K562 (cell line): ENCODE measurements at regions not wholly inside any gene's neighbourhood (a gene's known extent, or its start where the extent isn't known, plus 50 kb on each side); places are given as distances from the start of the nearest gene placed in this dataset.

ENCODE experiments used
- ATAC-seq: fragments of 200-7000 bp; cut with Tn5 transposase; 3 replicates; pipeline ENCODE4 v1.9.1; 2020; ENCODE audit warnings: moderate library complexity
- BruUV-seq: library from RNA; stranded (reverse); fragments of 400-500 nt; replicated peaks from 2 replicates; lab custom pipeline; 2021; lab: Mats Ljungman, UMichigan
- CTCF ChIA-PET: fragments of 300-600 bp; formaldehyde crosslinking; extraction: SDS; loops from one replicate; lab custom pipeline; 2021; ENCODE audit warnings: low intra/inter-chr PET ratio; lab: Yijun Ruan, JAX
- POLR2A ChIA-PET: fragments of 300-600, 350-650 bp; sonication (Branson Sonifier 250); formaldehyde crosslinking; extraction: SDS; loops from one replicate; lab custom pipeline; 2021; ENCODE audit warnings: antibody characterized with exemption, inconsistent platforms; lab: Yijun Ruan, JAX
- DNase-seq, 4 experiments: peaks; one replicate each; pipeline versions ENCODE4 v3.0.0 to v3.0.0-alpha.2; 2011 to 2018; ENCODE audit warnings: low spot score in 3 of 4, mixed read lengths in 3 of 4; ENCODE audit errors: extremely low read depth in 1 of 4
- FAIRE-seq: peaks from 2 replicates; lab custom pipeline; 2011; peaks lifted over from hg19 to GRCh38; lab: Jason Lieb, UNC
- H2AFZ ChIP-seq: 2 replicates; pipeline ENCODE4 v1.6.0; 2011; ENCODE audit warnings: low read depth, low read length, control low read depth, inconsistent platforms
- H3K27ac ChIP-seq: fragments of 200-600 bp; 3 replicates; pipeline ENCODE4 v1.8.0; 2011; ENCODE audit warnings: low read depth, mild to moderate bottlenecking, control low read depth, inconsistent platforms, low read length, moderate library complexity, mixed read lengths; ENCODE audit errors: extremely low read depth
- H3K27me3 ChIP-seq, 2 experiments: fragments of 300-600 bp in 1 of 2; 2 replicates in 1 of 2; 3 replicates in 1 of 2; pipeline versions ENCODE4 v1.6.0 to v1.8.0; 2011; ENCODE audit warnings: inconsistent platforms in 2 of 2, low read length in 2 of 2, mild to moderate bottlenecking in 1 of 2, mixed read lengths in 1 of 2, moderate library complexity in 1 of 2; ENCODE audit not compliant: control insufficient read depth in 2 of 2, insufficient read depth in 2 of 2
- H3K36me3 ChIP-seq: fragments of 300-600 bp; 3 replicates; pipeline ENCODE4 v1.8.0; 2011; ENCODE audit warnings: mild to moderate bottlenecking, low read length, inconsistent platforms; ENCODE audit not compliant: control insufficient read depth, insufficient read depth
- H3K4me1 ChIP-seq, 2 experiments: fragments of 200-600 bp in 1 of 2; replicated peaks in 1 of 2; 2 replicates in 1 of 2; 3 replicates in 1 of 2; pipeline versions ENCODE4 v1.5.1 to v1.8.0; 2011; ENCODE audit warnings: inconsistent platforms in 2 of 2, low read length in 2 of 2, mild to moderate bottlenecking in 1 of 2, mixed read lengths in 1 of 2, moderate library complexity in 1 of 2; ENCODE audit not compliant: control insufficient read depth in 2 of 2, insufficient read depth in 2 of 2
- H3K4me2 ChIP-seq: 2 replicates; pipeline ENCODE4 v1.6.1; 2011; ENCODE audit warnings: low read length, control low read depth, inconsistent platforms, mixed read lengths; ENCODE audit not compliant: insufficient read depth
- H3K4me3 ChIP-seq: fragments of 200-600 bp; sonication (generic), shearing (Covaris generic); 2 replicates; pipeline ENCODE4 v1.5.1; 2016; ENCODE audit warnings: control low read depth, inconsistent platforms
- H3K79me2 ChIP-seq: fragments of 200-600 bp; 3 replicates; pipeline ENCODE4 v1.8.0; 2011; ENCODE audit warnings: low read length, inconsistent platforms; ENCODE audit not compliant: control insufficient read depth, insufficient read depth
- H3K9ac ChIP-seq, 2 experiments: 2 replicates each; pipeline versions ENCODE4 v1.6.0 to v1.6.1; 2011; ENCODE audit warnings: low read depth in 2 of 2, low read length in 2 of 2, control low read depth in 1 of 2, inconsistent platforms in 1 of 2, mild to moderate bottlenecking in 1 of 2, mixed read lengths in 1 of 2; ENCODE audit not compliant: insufficient read depth in 1 of 2
- H3K9me1 ChIP-seq: one replicate; pipeline ENCODE4 v1.6.0; 2011; ENCODE audit warnings: inconsistent platforms, mild to moderate bottlenecking, low read length, moderate library complexity; ENCODE audit not compliant: control insufficient read depth, insufficient read depth
- H3K9me3 ChIP-seq: replicated peaks from 2 replicates; pipeline ENCODE4 v1.5.1; 2011; ENCODE audit warnings: low read depth, low read length, inconsistent platforms; ENCODE audit not compliant: control insufficient read depth, insufficient read depth
- H4K20me1 ChIP-seq: replicated peaks from 2 replicates; pipeline ENCODE4 v1.6.1; 2011; ENCODE audit warnings: low read length, inconsistent platforms, mixed read lengths; ENCODE audit not compliant: control insufficient read depth, insufficient read depth
- ARHGAP35 ChIP-seq: fragments of 450-650 bp; IDR thresholded peaks from 2 replicates; pipeline ENCODE4 v1.6.1; 2018; ENCODE audit not compliant: partially characterized antibody
- CBFB ChIP-seq: sonication (generic); formaldehyde crosslinking; IDR thresholded peaks from 2 replicates; pipeline ENCODE4 v1.4.0; 2020; ENCODE audit warnings: mild to moderate bottlenecking, missing genetic modification reagents
- HLTF ChIP-seq: fragments of 450-650 bp; IDR thresholded peaks from 2 replicates; pipeline ENCODE4 v1.6.1; 2016
- HNRNPUL1 ChIP-seq: fragments of 200-400 bp; formaldehyde crosslinking; IDR thresholded peaks from 2 replicates; pipeline ENCODE4 v1.6.1; 2017; ENCODE audit warnings: low read length
- NFE2 ChIP-seq: IDR thresholded peaks from 2 replicates; pipeline ENCODE4 v1.6.1; 2014; ENCODE audit warnings: antibody characterized with exemption, low read depth
- RFX5 ChIP-seq: IDR thresholded peaks from 2 replicates; pipeline ENCODE4 v1.6.1; 2011; ENCODE audit warnings: low read depth, mild to moderate bottlenecking, improper control_type of control experiment, low read length
- SLC30A9 ChIP-seq: fragments of 250-450 bp; sonication (Bioruptor Pico); IDR thresholded peaks from 2 replicates; pipeline ENCODE4 v1.8.0; 2022; ENCODE audit warnings: mild to moderate bottlenecking, moderate library complexity
- SRF ChIP-seq, 2 experiments: fragments of 250-450, 450-650 bp in 1 of 2; sonication (Bioruptor Pico) in 1 of 2; sonication (generic) in 1 of 2; formaldehyde crosslinking; IDR thresholded peaks; 2 replicates each; pipeline versions ENCODE4 v1.5.0 to v1.5.1; 2020 to 2022; ENCODE audit warnings: mild to moderate bottlenecking in 1 of 2, missing genetic modification reagents in 1 of 2
- XRCC4 ChIP-seq: IDR thresholded peaks from one replicate; pipeline ENCODE4 v1.6.1; 2011; ENCODE audit not compliant: insufficient read depth, insufficient read length; ENCODE audit errors: extremely low read depth
- ZNF589 ChIP-seq: fragments of 200-800 bp; sonication (Bioruptor generic); IDR thresholded peaks from 2 replicates; pipeline ENCODE4 v1.6.1; 2016; ENCODE audit warnings: low read depth, missing genetic modification characterization, missing compliant biosample characterization
- WGBS: fragments of 100-300 bp; shearing (Covaris generic); methylation state at CpG from one replicate; pipeline ENCODE4 v1.1.6; 2016; ENCODE audit warnings: low coverage, mixed read lengths; ENCODE audit not compliant: insufficient coverage; ENCODE audit errors: missing lambda C conversion rate; 5-methylcytosine and 5-hydroxymethylcytosine counted together
- in situ Hi-C: fragments of 300-500 bp; cut with MboI; formaldehyde crosslinking; loops from 4 replicates; pipeline ENCODE4 v1.15.0; 2018; ENCODE audit warnings: inconsistent platforms, mixed read lengths
- intact Hi-C: fragments of 100-400 bp; cut with micrococcal nuclease; formaldehyde crosslinking; loops from 2 replicates; pipeline ENCODE4 v1.14.2; 2022

GRCh38 chr22:27250418-27250817 lies 551.1 kb downstream of the MN1 start:
- in situ Hi-C loops: no loop called here
- Histone ChIP-seq H3K36me3 (no peaks in the 10 kb centered on the region), H3K27ac (no peak overlapping the region), H3K9ac (no peak overlapping the region), H3K79me2 (no peaks in the 10 kb centered on the region)
- CTCF ChIA-PET: no interaction called here
- no peak for TF ChIP-seq CBFB (CRISPR knock-in tag)
- TF ChIP-seq ARHGAP35: no peak
- no peak for TF ChIP-seq SLC30A9 (CRISPR knock-in tag)
- no peak for TF ChIP-seq NFE2
- no peak for TF ChIP-seq ZNF589 (CRISPR knock-in tag)
- TF ChIP-seq XRCC4: no peak
- TF ChIP-seq HNRNPUL1: no peak
- TF ChIP-seq HLTF: no peak
- TF ChIP-seq RFX5: no peak
- no peak for TF ChIP-seq SRF (CRISPR knock-in tag; IDR thresholded peaks at IDR 0.05)
- TF ChIP-seq, all 486 proteins: peak for 0
- FAIRE-seq (no peak), ATAC-seq (no peak), DNase-seq (no peak)
- Histone ChIP-seq H3K9me1 (no peaks in the 10 kb centered on the region), H2AFZ (no peak overlapping the region), H4K20me1 (no peaks in the 10 kb centered on the region), H3K27me3 (no peaks in the 10 kb centered on the region), H3K4me2 (no peak overlapping the region), H3K4me3 (no peak overlapping the region), H3K4me1 (no peaks in the 10 kb centered on the region), H3K9me3 (no peaks in the 10 kb centered on the region)
- 0% methylated on average over 5 of the region's 5 CpGs for WGBS
- POLR2A ChIA-PET: no interaction called here
- BruUV-seq: no TSS peak
- intact Hi-C loops: no loop called here
